Stimulated activated CD4-positive, alpha-beta T cell treated with anti-CD3 and anti-CD28 coated beads, Interleukin-15, amount 100 ng/mL, for 24 hours (primary cell): ENCODE measurements at regions not wholly inside any gene's neighbourhood (a gene's known extent, or its start where the extent isn't known, plus 50 kb on each side); places are given as distances from the start of the nearest gene placed in this dataset.

Source experiments
- DNase-seq: peaks from one replicate; pipeline ENCODE4 v3.0.0-alpha.2; 2020

DNA sequence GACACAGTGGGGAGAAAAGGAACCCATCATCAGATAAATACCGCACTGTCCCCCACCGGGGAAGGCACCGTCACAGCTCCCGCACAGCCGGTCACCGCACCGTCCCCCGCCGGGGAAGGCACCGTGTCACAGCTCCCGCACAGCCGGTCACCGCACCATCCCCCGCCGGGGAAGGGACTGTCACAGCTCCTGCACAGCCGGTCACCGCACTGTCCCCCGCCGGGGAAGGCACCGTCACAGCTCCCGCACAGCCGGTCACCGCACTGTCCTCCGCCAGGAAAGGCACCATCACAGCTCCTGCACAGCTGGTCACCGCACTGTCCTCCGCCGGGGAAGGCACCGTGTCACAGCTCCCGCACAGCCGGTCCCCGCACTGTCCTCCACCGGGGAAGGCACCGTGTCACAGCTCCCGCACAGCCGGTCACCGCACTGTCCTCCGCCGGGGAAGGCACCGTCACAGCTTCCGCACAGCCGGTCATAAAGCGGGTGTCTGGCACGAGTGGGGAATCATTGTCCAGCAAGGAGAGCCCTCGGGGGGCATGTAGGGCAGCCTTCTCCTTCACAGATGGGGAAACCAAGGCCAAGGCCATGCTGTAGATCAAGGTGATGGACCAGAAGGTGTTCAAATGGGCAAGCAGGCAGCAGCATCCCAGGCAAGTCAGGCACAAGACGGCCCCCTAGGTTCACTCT is 280.1 kb downstream of the NPHP4 start:
- DNase-seq = no peak

DNA sequence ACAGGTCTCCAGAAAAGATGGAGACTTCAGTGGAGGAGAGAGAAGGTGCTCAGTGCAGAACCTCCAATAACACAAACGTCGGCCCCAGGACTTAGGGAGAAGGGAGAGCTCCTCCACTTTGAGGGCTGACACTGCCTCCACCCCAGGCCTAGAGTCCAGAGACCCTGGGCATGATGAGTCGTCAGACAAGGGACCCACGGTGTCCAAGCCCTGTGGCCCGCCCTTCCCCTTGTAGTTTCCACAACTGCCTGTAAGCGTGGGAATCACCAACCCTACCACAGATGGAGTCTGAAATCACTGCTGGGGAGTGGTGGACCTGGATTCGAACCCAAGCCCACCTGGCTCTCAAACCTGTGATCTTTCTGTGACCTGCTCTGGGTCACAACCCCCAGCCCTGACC is 281.1 kb downstream of the NPHP4 start:
- DNase-seq = no peak

DNA sequence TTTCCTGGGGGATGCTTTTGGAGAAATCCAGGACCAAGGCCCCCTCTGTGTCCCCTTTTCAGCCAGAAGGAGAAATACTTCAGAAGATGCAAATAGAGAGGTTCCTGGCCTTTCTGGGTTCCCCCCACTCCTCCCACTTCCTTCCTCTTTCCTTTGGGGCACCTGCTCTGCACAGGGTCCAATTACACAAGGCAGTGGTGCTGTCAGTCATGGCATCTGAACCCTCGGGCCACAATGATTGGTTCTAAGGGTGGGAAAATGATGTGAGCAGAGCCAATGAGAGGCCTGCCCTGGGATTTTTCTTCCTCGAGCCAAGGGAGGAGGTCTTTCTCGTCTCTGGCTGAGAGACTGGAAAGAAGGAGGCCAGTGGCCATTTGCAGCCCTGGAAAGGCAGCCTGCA is 282.2 kb downstream of the NPHP4 start:
- DNase-seq = no peak

DNA sequence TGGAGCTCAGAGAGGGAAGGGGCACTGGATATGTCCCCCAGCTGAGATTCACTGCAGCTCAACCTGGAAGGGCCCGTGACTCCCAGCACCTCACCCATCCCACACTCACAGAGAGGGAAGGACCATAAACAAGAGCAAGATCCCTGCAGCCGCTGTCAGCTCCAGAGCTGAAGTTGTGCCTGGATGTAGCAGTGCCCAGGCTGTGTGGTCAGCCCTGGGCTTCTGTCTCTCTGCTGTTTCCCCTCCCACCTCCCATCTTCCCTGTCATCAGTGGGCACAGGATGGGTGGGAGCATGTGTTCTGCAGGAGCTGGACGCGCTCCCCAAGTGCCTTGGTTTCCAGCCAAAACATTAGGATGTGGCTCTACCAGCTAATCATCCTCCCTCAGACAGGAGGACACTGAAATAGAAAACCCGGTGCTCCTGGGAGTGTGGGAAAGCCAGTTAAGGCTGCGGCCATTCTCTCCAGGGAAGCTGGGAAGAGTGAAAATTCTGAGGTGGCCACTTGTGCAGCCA is 282.7 kb downstream of the NPHP4 start:
- no peak for DNase-seq

DNA sequence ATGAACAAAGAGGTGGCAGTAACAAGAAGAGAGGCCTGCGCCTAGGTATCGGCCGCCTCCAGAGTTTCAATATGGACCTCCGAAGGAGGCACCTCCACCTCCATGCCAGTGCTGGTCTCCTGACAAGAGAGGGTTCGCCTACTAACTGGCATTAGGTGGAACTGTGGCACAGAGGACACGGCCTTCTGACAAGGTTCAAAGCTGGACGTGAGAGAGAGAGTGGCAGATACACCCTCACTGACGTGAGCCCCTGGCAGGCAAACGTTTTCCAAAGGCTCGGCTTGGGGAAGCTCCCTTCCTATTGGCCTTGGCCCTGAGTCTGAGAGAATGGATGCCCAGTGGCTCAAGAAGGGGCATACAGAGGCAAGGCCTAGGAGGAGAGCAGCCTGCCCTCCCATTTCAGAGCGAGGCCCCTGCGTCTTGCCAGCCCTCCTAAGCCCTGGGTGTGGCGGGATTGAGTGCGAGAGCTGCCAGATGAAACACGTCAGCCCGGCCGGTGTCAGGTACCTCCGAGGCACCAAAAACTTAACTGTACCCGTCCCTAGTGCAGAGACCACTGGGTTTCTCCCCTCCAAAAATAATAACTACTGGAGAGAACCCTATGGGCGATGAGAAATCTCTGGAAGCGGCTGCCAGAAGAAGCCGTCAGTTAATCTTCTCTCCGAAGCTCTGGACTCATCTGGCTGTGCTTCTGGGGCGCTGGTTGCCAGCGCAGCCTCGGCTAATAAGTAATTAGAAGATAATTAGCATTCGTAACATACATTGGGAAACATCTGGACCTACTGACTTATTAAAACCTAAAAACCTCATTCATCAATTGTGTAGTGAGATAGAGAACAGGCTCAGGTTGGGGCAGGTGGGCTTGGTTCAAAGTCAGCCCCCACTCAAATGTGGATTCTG is 283.6 kb downstream of the NPHP4 start:
- DNase-seq = no peak

DNA sequence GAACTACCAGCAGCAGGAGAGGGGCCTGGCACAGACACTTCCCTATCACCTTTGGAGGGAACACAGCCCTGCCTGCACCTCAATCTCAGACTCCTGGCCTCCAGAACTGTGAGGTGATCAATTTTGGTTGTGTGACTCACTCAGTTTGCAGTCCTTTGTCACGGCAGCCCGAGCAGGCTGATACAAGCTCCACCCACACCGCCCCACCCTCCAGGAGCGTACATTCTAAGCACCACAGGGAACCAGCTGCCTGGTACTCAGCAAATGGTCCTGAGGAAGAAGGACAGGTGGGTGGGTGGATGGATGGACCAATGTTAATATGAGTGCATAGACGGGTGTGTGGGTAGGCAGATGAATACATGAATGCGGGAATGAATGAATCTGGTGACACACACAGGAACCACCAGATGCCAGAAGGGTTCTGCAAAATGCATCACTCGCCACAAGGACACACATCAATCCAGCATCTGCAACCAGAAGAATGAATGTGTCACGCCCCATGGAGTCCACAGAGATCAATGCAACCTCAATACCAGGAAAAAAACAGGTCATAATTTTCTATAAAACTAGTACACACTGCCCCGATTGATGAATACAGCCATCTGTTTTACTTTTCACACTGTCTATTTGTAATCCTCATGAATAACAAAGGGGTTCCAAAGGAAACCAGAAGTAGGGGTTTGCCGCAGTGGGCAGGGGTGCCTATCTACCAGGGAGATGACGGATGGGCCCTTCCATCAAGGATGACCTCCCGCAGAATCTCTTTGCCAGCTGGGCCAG is 284.5 kb downstream of the NPHP4 start:
- DNase-seq = no peak

DNA sequence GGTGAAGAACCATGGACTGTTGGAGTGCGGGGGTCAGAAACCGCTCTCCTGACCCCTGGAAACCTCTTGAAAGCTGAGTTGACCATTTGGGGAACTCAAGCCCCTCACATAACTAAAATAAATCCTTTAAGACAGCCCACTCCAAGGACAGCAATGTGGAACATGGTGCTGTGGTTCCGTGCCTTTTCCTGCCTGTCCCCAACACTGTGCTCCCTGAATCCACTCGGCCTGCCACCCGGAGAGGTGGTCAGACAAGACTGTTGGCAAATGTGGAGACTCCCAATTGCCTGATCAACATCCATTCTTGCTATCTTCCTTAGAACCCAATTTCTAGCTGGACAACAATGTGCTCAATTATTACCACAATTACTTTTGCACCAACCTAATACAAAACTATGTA is 286.0 kb downstream of the NPHP4 start:
- DNase-seq = no peak

DNA sequence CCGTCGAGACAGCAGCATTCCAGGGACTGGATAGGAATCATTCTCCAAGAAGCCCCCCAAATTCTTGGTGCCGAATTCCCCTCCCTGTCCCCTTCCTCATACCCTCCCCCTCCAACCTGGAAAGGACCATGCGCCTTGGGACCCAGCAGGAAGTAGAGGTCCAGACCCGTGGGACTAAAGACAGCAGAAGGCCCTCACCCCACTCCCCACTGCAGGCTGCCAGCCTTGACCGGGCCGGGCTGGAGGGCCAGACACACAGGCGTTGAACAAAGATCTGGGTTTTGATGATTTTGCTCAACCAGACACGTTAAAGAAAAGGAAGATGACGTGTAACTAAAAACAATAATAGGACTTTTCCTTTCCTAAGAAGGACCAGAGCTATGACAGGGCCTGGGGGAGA is 286.5 kb downstream of the NPHP4 start:
- DNase-seq = no peak

DNA sequence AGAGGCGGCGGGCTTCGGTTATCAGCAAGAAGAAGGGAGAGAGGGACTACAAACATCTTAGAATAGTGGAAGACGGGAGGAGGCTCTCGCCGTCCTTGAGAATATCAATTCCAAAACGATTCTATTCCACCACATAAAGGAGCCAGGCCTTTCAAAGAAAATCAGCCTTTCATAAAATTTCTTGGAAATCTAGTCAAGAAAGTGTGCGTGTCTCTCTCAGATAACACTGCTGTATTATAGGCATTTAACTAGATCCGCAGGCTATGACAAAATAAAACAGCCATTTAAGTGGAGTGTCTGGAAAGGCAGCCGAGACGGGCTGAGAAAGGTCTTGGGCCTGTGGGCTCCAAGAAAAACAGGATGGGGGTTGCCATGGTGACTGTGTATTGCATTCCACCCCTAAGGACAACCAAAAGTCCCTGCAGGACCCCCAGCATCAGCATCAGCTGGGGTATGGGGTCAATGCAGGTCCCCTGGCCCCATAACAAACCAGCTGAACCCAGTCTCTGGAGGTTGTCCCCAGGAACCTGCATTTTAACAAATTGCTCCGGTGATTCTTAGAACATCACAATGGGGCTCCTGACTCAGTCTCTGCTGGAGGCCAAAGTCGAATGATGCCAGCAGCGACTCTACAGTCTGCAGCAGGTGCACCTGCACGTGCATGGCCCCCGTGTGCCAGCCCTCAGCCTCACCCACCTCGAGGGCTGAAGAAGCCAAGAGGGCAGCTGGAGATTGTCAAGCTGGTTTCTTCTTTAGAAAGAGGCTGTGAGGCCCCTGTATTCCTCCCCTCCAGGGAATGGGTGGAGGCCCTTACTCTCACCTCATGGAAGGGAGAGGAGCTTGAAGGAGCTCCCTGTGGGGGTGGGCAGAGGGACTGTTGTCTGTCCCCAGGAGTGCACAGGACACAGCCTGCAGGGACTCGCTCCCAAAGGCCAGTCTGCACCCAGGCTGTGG is 287.4 kb downstream of the NPHP4 start:
- no peak for DNase-seq

DNA sequence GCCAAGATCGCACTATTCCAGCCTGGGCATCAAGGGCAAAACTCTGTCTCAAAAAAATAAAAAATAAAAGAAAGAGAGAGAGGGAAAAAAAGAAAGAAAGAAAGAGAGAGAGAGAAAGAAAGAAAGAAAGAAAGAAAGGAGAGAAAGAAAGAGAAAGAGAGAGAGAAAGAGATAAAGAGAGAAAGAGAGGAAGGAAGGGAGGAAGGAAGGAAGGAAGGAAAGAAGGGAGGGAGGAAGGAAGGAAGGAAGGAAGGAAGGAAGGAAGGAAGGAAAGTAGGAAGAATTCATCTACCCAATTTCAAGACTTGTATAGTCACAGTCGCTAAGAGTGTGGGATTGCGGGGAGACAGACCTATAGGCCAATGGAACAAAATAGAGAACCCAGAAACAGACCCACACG is 290.6 kb downstream of the NPHP4 start:
- no peak for DNase-seq

DNA sequence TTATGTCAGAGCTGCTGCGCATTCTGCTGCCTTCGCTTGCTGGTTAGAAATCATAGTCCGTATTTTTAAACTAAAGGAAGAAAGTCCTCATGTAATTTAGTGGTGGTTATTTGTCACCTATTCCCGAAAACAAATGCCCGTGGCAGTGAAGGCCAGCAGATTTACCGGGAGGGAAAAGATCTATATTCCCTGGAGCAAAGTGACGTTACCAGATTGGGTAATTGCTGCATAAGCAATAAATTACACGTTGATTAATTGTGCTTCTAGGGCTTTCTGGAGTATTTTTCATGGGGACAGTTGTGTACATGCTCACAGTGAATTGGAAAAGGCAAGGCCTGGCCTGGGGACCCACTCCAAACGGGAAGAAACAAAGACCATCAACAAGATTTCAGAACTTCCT is 298.7 kb downstream of the NPHP4 start:
- DNase-seq = no peak

DNA sequence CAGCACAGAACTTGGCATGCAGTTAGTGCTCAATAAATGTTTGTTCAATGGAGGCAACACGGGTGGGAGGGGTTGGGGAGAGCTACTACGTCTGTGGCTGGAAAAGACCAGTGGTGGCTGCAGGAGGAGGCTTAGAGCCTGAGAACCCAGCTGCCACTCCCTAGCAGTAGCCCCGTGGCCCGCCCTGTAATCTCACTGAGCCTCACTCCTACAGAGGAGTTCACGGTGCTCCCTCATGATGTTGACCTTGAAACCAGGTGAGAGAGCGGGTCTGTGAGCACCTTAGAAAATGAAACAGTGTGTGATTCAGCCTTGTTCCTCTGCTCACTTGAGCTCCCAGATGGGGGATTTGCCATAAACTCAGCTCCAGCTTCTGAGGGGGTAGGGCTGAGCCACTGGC is 299.6 kb downstream of the NPHP4 start:
- DNase-seq = no peak

DNA sequence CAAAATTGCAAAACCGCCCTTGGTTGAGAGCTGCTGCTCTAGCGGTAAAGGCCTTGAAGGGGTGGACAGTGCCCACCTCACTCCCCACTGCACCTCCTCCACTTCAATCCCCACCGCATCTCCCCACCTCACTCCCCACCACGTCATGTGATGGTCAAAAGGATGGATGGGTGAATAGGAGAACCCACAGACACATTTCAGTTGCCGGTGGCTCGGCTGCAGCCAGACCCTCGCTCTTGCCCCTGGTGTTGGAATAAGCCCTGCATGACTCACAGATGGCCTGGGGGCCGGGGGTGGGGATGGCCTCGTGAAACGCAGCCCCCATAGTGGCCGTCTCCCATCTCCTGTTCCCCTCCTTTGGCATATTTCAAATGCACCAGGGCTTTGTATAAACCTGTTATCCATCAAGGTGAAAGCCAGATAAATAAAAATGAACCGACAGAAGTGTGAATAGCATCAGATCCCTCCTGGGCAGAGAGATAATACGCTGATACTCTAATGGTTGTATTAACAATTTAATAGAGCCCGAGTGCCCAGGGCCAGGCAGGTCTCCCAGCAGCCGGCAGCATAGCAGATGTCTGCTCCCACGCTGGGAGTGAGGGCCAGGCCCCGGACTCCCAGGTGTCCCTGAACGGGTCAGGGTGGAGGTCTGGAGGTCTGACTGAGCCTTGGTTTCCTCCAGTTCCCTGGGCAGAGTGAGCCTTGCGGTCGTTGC is 300.3 kb downstream of the NPHP4 start:
- no peak for DNase-seq

DNA sequence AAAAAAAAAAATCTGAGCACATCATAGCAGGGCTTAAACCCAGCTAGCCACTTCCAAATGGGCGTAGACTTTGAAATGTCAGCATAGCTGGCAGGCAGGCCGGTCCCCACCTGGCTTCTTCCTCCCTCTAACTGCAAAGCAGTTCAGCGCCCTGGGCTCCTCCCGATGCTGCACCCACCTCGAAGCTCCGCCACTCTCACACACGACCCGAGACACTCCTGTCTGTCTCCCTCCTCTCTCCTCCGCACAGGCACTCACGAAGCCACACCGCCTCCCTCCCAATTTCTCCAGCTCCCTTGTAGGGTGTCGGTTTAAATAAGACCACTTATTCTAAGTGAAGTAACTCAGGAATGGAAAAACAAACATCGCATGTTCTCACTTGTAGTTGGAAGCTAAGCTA is 301.3 kb downstream of the NPHP4 start:
- DNase-seq = no peak

DNA sequence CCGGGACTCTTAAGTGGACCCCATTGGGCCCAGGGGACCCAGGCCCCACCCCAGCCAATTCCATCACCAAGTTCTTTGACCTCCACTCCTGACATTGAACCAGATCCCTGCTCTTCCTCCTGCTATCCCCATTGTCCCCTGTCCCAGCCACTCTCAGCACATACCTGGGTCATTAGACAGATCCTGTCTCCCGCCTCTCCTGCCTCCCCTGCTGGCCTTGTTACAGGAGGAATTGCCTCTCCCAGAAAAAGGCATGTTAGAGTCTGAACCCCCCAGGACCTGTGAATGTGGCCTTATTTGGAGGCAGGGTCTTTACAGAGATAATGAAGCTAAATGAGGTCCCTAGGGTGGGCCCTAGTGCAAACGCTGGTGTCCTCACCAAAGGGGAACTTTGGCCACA is 301.9 kb downstream of the NPHP4 start:
- DNase-seq = no peak

DNA sequence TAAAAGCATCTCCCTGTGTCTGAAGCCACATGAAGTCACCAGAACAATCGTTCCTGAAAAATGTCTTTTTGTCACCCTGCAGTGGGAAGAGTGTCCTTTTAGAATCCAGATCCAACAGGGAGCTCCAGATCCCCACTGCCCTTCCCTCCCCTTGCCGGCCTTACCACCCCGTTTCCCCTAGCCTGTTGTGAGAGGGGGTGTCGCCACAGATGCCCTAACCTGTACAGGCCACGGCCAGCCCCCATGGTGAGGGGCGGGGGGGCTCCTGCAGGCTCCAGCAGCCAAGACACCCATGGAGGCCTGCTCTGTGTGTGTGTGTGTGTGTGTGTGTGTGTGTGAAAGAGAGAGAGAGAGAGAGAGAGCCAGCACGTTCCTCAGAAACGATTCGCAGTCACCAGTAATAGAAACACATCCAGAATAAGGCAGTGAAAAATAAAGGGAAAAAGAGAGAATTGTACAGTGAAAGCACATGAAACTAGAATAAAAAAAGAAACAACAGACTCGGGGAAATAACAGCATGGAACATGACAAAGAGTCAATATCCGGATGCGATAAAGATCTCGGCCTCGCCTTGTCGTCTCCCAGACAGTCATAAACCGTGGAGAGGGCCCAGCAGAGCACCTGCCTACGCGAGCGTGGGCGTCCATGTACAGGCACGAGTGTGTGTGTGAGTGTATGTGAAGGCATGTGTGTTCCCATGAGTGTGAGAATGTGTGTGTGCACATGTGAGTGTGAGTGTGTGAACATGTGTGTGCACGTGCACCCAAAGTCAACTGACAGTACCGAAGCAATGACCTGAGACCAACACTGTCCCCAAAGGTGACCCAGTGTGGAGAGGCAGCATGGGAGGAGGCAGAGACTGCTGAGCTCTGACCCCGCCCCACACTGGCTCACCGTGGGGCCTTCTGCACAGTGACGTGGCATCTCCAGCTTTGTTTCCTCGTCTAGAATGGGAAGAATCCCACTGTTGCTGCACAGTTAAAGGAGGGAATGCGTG is 303.8 kb downstream of the NPHP4 start:
- DNase-seq = no peak

DNA sequence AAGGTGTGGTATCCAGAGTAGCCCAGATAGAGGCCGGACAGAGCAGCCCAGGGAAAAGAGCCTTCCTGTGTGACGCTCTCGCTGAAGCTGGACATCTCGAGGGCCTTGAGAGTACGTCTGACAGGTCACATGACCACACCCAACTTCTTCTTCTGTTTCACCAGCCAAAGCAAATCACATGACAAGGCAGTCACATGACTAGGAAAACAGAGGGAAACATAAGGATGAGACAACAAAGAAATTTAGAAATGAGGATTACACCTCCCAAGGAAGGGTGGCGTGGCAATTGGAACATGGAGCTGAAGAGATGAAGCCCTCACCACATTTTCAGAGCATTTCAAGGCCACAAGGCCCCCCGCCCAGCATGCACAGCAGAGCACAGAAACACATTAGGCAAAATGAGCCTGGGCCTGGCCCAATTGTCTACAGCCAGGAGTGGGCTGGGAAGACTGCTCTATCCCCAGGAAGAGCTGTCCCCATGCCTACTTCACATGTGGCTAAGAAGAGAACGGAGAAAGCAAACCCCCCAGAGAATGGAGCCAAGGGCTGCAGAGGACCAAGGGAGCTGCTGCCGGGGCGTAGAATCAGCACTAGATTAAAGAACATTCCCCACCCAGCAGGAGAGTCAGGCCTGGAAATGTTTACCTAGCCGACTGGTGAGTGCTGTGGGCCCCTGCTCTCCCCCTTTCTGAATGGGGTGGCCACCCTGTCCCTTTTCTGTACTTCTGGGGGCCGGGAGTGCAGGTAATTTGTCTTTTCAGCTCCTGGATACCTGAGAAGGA is 305.1 kb downstream of the NPHP4 start:
- DNase-seq = no peak

DNA sequence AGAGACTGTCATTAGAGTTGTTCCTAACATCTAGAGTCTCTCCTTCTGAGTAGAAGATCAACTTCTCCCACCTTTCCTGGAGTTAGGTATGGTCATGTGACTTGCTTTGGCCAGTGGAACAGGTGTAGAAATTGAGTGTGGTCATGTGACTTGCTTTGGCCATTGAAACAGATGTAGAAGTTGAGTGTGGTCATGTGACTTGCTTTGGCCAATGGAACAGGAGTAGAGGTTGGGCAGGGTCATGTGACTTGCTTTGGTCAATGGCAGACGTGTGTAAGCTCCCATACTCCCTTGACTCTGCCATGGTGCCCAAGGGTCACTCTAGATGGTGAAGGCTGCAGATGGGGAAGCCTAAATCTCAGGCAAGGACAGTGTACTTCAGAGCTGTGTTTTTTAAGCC is 306.0 kb downstream of the NPHP4 start:
- no peak for DNase-seq

DNA sequence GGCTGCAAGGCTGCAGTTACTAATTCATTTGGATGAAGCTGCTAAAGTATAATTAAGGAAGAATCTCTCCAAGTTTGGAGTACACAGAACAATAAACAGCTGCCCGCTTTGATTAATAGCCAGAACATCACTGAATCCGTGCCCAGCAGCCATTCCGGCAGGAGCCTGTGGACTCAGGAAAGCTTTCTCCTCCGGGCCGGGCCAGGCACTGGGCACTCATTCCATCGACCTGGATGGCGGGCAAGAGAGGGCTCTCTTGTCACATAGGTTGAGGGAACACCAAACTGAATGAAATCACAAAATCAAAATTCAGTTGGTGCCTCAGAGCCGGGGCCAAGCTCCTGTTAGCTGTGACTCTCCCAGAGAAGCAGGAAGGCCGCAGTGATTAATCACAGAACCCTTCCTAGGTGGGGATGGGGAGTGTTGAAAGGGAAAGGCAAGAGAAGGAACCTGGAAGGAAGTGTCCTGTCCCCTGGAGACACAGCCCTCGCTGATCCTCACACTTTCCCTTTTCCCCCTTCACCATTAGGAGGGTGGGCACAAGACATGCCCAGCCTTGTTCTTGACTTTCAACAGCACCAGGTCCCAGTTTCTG is 306.7 kb downstream of the NPHP4 start:
- DNase-seq = no peak
